ENCODE measurements at regions not wholly inside any gene's neighbourhood (a gene's known extent, or its start where the extent isn't known, plus 50 kb on each side); places are given as distances from the start of the nearest gene placed in this dataset.
"Not testable (repeated sequence)": the region's sequence is repeated elsewhere in the genome, so short reads cannot be mapped to it uniquely, and the experiment has no call there.

GRCh38 chr13:80022146-80022545 lies 318.8 kb downstream of the SPRY2 start:
- no peak for DNase-seq

DNA sequence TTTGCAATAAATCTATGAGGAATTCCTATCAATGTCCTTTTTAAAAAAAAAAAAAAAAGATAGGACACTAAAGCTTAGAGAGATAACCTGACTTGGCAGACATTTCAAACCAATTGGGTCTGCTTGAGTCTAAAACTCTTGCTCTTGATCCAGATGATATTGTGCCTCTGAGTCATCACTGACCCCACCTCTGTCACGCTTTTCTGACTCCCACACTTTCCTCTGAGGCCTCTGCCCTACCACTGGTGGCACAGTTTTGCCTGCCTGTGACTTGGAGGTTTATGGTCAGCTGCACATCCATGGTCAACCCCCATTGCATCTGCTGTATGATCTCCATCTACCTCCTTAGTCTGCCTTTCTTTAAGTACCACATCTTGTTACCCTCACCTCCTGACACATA lies 328.7 kb downstream of the SPRY2 start:
- no peak for DNase-seq

DNA sequence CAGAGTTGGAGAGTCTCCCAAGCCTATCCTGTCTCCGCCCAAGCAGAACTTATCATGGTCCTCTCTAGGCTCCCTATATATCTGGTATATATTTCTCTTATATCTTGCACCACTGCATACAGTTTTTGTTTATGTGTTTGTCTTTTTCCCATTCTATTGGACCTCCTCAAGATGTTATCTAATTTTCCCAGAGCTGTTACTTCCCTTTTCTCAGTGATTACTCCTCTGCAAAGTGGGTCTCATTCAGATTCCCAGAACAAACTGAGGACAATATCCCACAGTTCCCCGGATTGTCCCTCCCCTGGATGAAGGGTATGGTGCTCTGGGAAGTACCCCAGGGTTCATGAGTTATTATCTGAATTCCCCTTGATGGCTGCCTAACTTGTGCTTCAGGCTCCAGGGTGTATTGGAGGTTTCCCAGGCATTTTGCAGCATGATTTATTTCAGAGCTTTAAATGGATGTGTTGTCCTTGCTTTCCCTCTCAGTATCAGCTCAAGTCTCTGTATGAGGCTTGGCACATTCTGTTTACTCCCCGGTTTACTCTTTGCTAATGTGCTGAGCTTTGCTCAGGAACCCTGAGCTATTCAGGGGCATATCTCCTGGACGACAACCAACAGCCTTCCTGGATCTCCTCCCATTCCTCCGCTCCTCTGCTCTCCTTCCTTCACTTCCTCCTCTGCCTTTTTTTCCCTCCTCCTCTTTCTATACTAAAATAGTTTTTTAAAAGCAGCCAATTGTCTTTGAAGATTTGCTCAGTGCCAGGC lies 329.3 kb downstream of the SPRY2 start:
- DNase-seq = no peak

DNA sequence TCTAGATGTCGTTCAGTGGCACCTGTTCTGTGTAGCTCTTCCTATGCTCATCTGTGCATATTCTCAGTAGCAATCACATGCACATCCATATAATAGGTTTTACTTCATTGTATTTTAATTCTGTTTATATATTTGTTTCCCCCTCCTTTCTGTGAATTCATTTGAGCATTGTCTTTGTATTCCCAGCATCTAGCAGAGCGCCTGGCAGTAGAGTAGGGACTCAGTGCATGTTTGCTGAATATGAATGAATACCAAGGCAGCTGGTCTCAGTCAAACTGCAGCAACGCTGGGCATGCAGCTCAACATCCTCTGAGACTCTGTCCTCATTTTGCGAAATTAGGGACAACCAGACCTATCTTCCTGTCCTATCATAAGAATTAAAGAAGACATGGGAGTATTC lies 330.1 kb downstream of the SPRY2 start:
- DNase-seq = no peak

DNA sequence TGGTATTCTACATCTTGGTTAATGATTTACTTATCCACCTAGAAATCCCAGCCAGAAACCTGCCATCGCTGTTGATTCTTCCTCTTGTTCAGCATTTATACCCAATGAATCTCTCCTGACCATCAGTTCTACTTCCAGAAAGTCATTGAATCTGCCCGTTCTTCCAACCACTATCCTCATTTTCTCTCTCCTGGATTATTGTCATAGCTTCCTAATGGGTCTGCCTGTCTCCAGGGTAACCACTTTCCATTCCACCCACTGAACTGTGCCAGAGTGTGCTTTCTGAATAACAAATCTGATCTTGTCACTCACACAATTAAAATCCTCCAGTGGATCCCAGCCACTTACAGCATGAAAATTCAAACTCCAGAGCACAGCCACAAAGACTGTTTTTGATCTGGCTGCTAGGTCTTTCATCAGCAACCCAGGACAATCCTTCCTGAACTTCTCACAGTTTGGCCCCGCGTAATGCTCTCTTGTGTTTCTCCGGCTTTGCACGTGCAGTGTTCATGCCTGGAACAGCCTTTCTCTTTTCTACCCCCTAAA lies 330.6 kb downstream of the SPRY2 start:
- DNase-seq = no peak

- DNase-seq = no peak
These were observed 331.2 kb downstream of the SPRY2 start for GRCh38 chr13:80009760-80010159.

DNA sequence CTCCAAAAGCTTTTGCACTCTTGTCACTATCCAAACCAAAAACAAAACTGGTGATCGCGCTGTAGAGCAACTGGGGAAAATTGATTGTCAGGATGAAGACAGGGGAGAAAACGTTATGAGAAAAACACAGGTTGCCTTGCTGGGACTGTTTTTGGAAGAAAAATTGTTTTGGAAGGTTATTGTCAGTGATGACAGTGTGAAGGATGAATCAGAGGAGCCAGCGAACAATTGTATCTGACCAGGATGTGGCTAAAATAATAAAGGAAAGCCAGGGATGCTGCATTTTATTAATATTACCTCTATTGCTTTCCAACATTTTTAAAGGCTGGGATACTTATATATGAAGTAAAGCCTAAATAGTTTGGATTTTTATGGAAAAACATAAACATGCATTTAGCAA lies 334.0 kb downstream of the SPRY2 start:
- DNase-seq = no peak

DNA sequence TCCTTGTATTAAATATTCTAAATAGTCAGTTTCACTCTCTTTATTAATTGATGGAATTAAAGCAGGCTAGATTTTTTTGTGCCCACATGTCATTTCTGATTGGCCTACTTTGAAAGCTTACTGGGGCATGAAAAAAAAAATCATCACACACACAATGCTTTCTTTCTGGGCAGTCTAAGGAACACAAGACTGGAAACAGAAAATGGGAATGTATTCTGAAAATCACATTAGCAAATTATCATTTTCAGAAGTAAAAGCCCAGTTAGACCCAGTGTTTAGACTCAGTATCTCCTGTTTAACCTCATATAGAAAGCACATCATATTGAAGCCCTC lies 339.4 kb downstream of the SPRY2 start:
- DNase-seq = no peak

- no peak for DNase-seq
These were observed 340.0 kb downstream of the SPRY2 start for GRCh38 chr13:80000684-80001509.

DNA sequence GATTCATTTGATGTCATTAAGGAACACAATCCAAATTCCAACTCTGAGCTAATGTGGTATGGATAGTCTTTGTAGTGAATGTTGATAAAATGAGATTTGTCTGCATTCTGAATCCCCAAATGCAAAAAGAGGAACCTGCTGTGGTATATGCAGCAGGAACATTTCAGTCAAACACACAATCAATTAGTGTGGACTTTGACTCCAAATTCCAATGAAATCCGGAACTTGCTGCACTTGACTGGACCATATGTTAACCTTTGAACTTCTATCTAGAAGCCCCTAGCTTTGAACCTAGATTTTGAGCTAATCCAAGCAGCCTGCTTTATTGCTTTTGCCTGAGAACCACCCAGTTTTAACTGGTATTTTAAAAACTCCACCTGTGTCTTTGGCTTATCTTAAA lies 341.3 kb downstream of the SPRY2 start:
- no peak for DNase-seq

DNA sequence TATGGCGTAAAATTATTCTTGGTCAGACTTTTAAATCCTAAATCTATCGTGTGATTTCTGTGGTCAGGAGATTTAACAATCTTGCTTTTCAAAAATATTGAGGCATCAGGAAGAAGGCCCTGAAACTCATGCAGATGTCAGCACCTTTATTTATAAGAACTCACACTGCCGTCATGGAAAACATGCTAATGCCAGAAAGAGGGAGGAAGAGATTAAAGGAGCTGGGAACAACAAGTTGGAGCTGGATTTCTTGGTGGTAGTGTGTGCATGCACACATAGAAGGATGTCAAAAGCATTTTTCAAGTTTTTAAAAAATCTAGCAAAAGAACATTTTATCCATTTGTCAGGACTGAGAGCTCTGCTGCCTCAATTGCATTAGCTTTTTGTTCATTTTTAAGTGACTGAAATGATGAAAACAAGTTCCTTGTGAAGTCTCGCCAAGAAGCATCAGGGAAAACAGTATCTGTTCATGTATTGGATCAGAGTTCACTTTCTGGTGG lies 342.5 kb downstream of the SPRY2 start:
- DNase-seq = no peak

GRCh38 chr13:79997244-79997643 lies 343.7 kb downstream of the SPRY2 start:
- no peak for DNase-seq

- no peak for DNase-seq
These were observed 345.6 kb downstream of the SPRY2 start for GRCh38 chr13:79995334-79995733.

- no peak for DNase-seq
These were observed 348.8 kb downstream of the SPRY2 start for GRCh38 chr13:79992111-79992510.

- DNase-seq = no peak
These were observed 350.9 kb downstream of the SPRY2 start for GRCh38 chr13:79990048-79990447.

DNA sequence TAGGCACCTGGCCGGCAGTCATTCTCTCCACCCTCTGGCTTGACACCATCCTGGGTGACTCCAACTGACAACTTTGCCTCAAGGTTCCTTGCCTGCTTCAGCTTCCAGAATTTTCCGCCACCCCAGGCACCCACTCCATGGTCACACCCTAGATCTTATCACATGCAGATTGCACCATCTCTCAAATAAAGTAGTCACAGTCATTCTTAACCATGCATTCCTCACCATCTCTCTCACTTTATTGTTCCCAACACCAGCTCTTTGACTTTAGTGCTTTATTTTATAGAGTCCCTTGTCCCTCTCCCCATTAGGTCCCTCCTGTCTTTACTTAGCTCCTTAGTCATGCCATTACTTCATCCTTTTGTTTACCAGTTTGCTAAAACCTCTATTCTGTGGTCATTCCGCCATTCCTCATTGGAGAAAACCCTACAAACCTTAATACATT lies 351.7 kb downstream of the SPRY2 start:
- no peak for DNase-seq

DNA sequence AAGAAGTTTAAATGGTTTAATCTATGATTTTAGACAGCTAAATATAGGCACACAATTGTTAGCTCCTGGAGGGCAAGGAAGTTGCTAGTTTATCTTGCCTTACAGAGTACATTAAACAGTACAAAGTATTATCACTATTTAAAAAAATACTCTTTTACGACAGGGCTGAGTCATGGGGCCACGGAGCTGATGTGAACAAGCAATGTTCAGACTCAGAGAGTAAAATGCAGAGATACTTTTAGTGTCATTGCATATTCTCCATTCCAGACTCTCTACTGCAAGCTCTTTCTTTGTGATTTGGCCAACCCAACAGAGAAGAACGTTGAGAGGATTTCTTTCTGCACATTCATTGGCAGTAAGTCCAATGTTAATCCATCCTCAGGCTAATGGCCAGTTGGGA lies 352.4 kb downstream of the SPRY2 start:
- no peak for DNase-seq

DNA sequence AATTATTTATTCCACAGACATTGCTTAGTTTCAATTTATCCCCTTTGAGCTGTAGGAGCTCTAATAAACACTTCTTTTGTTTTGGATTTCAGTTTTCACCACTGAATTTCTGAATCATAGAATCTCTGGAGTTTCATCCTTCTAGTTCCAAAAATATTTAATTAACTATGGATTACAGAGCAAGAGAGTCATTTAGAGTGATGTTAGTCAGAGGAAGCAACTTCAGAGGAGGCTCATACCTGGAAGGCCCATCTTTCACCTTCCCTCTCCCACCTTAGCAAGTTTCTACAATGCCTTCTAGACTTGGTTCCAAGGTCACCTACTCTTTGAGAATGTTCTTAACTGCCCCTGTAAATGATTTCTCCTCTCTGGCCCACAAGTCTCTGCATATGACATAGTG lies 353.2 kb downstream of the SPRY2 start:
- DNase-seq = no peak

DNA sequence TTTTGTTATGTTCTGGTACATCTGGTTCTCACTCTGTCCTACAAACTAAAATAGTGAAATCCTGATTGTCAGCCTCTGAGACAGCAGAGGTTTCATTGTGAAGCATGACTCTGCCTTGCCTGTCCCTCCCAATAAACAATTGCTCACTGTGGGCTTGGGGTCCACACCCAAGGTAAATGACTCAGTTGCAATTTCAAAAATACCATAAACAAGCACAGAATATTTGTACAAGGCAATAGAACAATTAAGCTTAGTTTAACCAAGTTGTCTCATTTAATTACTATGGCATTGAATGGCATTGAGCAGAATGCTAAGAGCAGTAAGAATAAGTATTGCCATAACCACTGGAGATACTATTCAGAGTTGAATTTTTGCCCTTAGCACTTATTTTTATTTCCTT lies 353.6 kb downstream of the SPRY2 start:
- no peak for DNase-seq

GRCh38 chr13:79986890-79987289 lies 354.0 kb downstream of the SPRY2 start:
- no peak for DNase-seq

- DNase-seq = not testable (repeated sequence)
These were observed 365.8 kb downstream of the SPRY2 start for GRCh38 chr13:79974935-79975650.

DNA sequence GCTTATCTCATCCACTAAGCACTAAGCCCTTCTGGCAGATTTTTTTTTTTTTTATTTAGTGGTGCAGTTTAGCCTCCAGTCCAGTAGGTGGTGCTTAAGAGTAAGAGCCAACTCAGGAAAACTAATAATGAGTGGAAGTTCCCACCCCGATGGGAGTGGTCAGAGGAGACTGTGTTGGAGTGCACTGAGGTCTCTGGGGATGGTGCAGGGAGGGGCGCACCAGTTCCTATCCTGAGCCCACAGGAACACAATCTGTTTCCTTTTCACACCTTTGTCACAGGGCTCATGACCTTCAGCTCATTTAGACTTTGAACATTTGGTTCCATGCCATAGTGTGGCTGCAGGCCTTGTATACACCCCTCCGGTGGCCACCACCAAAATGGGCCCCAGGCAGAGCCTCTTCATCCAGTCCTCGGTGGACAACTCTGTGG lies 367.4 kb downstream of the SPRY2 start:
- DNase-seq = no peak

- DNase-seq = no peak
These were observed 368.8 kb downstream of the SPRY2 start for GRCh38 chr13:79972066-79972569.

Data from GOT3 (cell line).